IMR-90 (cell line): ENCODE measurements at regions not wholly inside any gene's neighbourhood (a gene's known extent, or its start where the extent isn't known, plus 50 kb on each side); places are given as distances from the start of the nearest gene placed in this dataset.

Source experiments
- ATAC-seq: fragments of 200-7000 bp; cut with Tn5 transposase; 2 replicates; pipeline ENCODE4 v1.9.1; 2020; ENCODE audit warnings: low read depth, mild to moderate bottlenecking, moderate library complexity
- BruUV-seq: library from RNA; stranded (reverse); fragments of 400-500 nt; replicated peaks from 2 replicates; lab custom pipeline; 2021; lab: Mats Ljungman, UMichigan
- CTCF ChIA-PET: fragments of 300-600 bp; formaldehyde crosslinking; extraction: SDS; loops from one replicate; lab custom pipeline; 2021; ENCODE audit warnings: antibody characterized with exemption; lab: Yijun Ruan, JAX
- POLR2A ChIA-PET: fragments of 300-600 bp; sonication (Branson Sonifier 250); formaldehyde crosslinking; loops from one replicate; lab custom pipeline; 2022; ENCODE audit warnings: antibody characterized with exemption; ENCODE audit not compliant: unreplicated experiment; lab: Charles Lee
- DNase-seq: peaks from one replicate; pipeline ENCODE4 v3.0.0; 2013
- H2AFZ ChIP-seq: replicated peaks from 2 replicates; pipeline ENCODE3; 2013; ENCODE audit warnings: low read length, mild to moderate bottlenecking; ENCODE audit not compliant: poor library complexity
- H2AK5ac ChIP-seq: 2 replicates; pipeline ENCODE4 v1.6.1; 2013; ENCODE audit warnings: low read depth, low read length, inconsistent platforms
- H2AK9ac ChIP-seq: replicated peaks from 2 replicates; pipeline ENCODE3; 2013; ENCODE audit warnings: mild to moderate bottlenecking, low read depth, low read length, moderate library complexity; ENCODE audit not compliant: poor library complexity
- H2BK120ac ChIP-seq: 2 replicates; pipeline ENCODE4 v1.6.1; 2013; ENCODE audit warnings: low read depth, low read length, inconsistent platforms
- H2BK15ac ChIP-seq: 3 replicates; pipeline ENCODE4 v1.6.1; 2013; ENCODE audit warnings: low read depth, low read length, inconsistent platforms
- H2BK20ac ChIP-seq: 2 replicates; pipeline ENCODE4 v1.6.1; 2013; ENCODE audit warnings: low read depth, mild to moderate bottlenecking, inconsistent platforms, low read length, moderate library complexity
- H2BK5ac ChIP-seq: 2 replicates; pipeline ENCODE4 v1.6.1; 2013; ENCODE audit warnings: mild to moderate bottlenecking, low read depth, low read length, inconsistent platforms; ENCODE audit not compliant: poor library complexity, severe bottlenecking
- H3K14ac ChIP-seq: replicated peaks from 2 replicates; pipeline ENCODE4 v1.6.1; 2013; ENCODE audit warnings: low read depth, low read length, inconsistent platforms
- H3K18ac ChIP-seq: 2 replicates; pipeline ENCODE4 v1.6.1; 2013; ENCODE audit warnings: low read depth, low read length, control low read depth
- H3K23ac ChIP-seq: 2 replicates; pipeline ENCODE4 v1.6.1; 2013; ENCODE audit warnings: low read depth, low read length, inconsistent platforms
- H3K27ac ChIP-seq: 2 replicates; pipeline ENCODE4 v1.5.1; 2013; ENCODE audit warnings: mild to moderate bottlenecking, control low read depth, low read length; ENCODE audit not compliant: insufficient read depth
- H3K27me3 ChIP-seq: 2 replicates; pipeline ENCODE4 v1.6.1; 2013; ENCODE audit warnings: low read length; ENCODE audit not compliant: control insufficient read depth, insufficient read depth
- H3K36me3 ChIP-seq: 2 replicates; pipeline ENCODE4 v1.6.1; 2013; ENCODE audit warnings: low read length, mixed read lengths; ENCODE audit not compliant: control insufficient read depth, insufficient read depth
- H3K4ac ChIP-seq: 2 replicates; pipeline ENCODE4 v1.6.1; 2013; ENCODE audit warnings: low read depth, low read length, inconsistent platforms
- H3K4me1 ChIP-seq: 2 replicates; pipeline ENCODE4 v1.6.1; 2013; ENCODE audit warnings: low read length, mixed read lengths; ENCODE audit not compliant: control insufficient read depth, insufficient read depth
- H3K4me2 ChIP-seq: 2 replicates; pipeline ENCODE4 v1.6.1; 2013; ENCODE audit warnings: low read depth, mild to moderate bottlenecking, control low read depth, low read length, moderate library complexity
- H3K4me3 ChIP-seq: 2 replicates; pipeline ENCODE4 v1.5.1; 2013; ENCODE audit warnings: low read depth, mild to moderate bottlenecking, control low read depth, low read length, moderate library complexity; ENCODE audit not compliant: insufficient read depth
- H3K56ac ChIP-seq: 2 replicates; pipeline ENCODE4 v1.6.1; 2013; ENCODE audit warnings: low read length, inconsistent platforms; ENCODE audit not compliant: insufficient read depth; ENCODE audit errors: extremely low read depth
- H3K79me1 ChIP-seq, 2 experiments: 2 replicates each; pipeline ENCODE4 v1.6.1; 2013; ENCODE audit warnings: low read length in 2 of 2, inconsistent platforms in 1 of 2, low read depth in 1 of 2
- H3K9ac ChIP-seq: 2 replicates; pipeline ENCODE4 v1.6.1; 2013; ENCODE audit warnings: low read depth, low read length, control low read depth
- H3K9me1 ChIP-seq: 2 replicates; pipeline ENCODE4 v1.6.1; 2013; ENCODE audit warnings: low read length, inconsistent platforms; ENCODE audit not compliant: insufficient read depth
- H3K9me3 ChIP-seq: 2 replicates; pipeline ENCODE4 v1.6.1; 2013; ENCODE audit warnings: low read length; ENCODE audit not compliant: control insufficient read depth, insufficient read depth
- H4K20me1 ChIP-seq: 2 replicates; pipeline ENCODE4 v1.6.1; 2013; ENCODE audit warnings: low read length, inconsistent platforms; ENCODE audit not compliant: insufficient read depth
- H4K5ac ChIP-seq: 2 replicates; pipeline ENCODE4 v1.6.1; 2013; ENCODE audit warnings: mild to moderate bottlenecking, low read depth, low read length, control low read depth
- H4K8ac ChIP-seq, 2 experiments: 2 replicates each; pipeline ENCODE4 v1.6.1; 2013; ENCODE audit warnings: low read depth in 2 of 2, low read length in 2 of 2, control low read depth in 1 of 2, inconsistent platforms in 1 of 2
- H4K91ac ChIP-seq: 2 replicates; pipeline ENCODE4 v1.6.1; 2013; ENCODE audit warnings: low read depth, low read length, inconsistent platforms; ENCODE audit not compliant: insufficient read depth
- BHLHE40 ChIP-seq: fragments of 150-350 bp; IDR thresholded peaks from 2 replicates; pipeline ENCODE4 v1.6.1; 2016; ENCODE audit warnings: mild to moderate bottlenecking, low read depth, low read length
- CEBPB ChIP-seq: IDR thresholded peaks from 2 replicates; pipeline ENCODE4 v1.6.1; 2012; ENCODE audit warnings: low read depth, low read length, improper control_type of control experiment
- CHD1 ChIP-seq: IDR thresholded peaks from 2 replicates; pipeline ENCODE4 v1.6.1; 2012; ENCODE audit warnings: low read depth, low read length, improper control_type of control experiment
- CTCF ChIP-seq: conservative IDR thresholded peaks from 2 replicates; pipeline ENCODE4 v1.5.1; 2012; ENCODE audit warnings: mild to moderate bottlenecking, low read depth, low read length, improper control_type of control experiment
- ELK1 ChIP-seq: fragments of 150-350 bp; IDR thresholded peaks from 2 replicates; pipeline ENCODE4 v1.6.1; 2016; ENCODE audit warnings: low read depth, mild to moderate bottlenecking, low read length, moderate library complexity, borderline replicate concordance
- FOS ChIP-seq: fragments of 150-350 bp; IDR thresholded peaks from 2 replicates; pipeline ENCODE4 v1.6.1; 2016; ENCODE audit warnings: low read depth, low read length
- MAFK ChIP-seq: IDR thresholded peaks from 2 replicates; pipeline ENCODE4 v1.6.1; 2012; ENCODE audit warnings: low read depth, low read length, improper control_type of control experiment
- MAZ ChIP-seq: IDR thresholded peaks from 2 replicates; pipeline ENCODE4 v1.6.1; 2012; ENCODE audit warnings: low read depth, mild to moderate bottlenecking, low read length, improper control_type of control experiment, moderate library complexity, borderline replicate concordance
- MXI1 ChIP-seq: IDR thresholded peaks from 2 replicates; pipeline ENCODE4 v1.6.1; 2012; ENCODE audit warnings: low read depth, mild to moderate bottlenecking, low read length, moderate library complexity, borderline replicate concordance
- NFE2L2 ChIP-seq: fragments of 150-350 bp; IDR thresholded peaks from 2 replicates; pipeline ENCODE4 v1.6.1; 2016; ENCODE audit warnings: low read depth, mild to moderate bottlenecking, low read length
- POLR2A ChIP-seq: IDR thresholded peaks from 2 replicates; pipeline ENCODE4 v1.6.1; 2012; ENCODE audit warnings: mild to moderate bottlenecking, low read depth, low read length
- RAD21 ChIP-seq: IDR thresholded peaks from 2 replicates; pipeline ENCODE4 v1.6.1; 2012; ENCODE audit warnings: low read length, improper control_type of control experiment
- RCOR1 ChIP-seq: IDR thresholded peaks from 2 replicates; pipeline ENCODE4 v1.6.1; 2012; ENCODE audit warnings: mild to moderate bottlenecking, low read length, improper control_type of control experiment; ENCODE audit not compliant: insufficient replicate concordance
- RFX5 ChIP-seq: IDR thresholded peaks from 2 replicates; pipeline ENCODE4 v1.8.0; 2012; ENCODE audit warnings: low read depth, mild to moderate bottlenecking, low read length, moderate library complexity
- SMC3 ChIP-seq: fragments of 150-350 bp; IDR thresholded peaks from 2 replicates; pipeline ENCODE4 v1.6.1; 2016; ENCODE audit warnings: low read depth, mild to moderate bottlenecking, antibody characterized with exemption, low read length, moderate library complexity
- USF2 ChIP-seq: fragments of 150-350 bp; IDR thresholded peaks from 2 replicates; pipeline ENCODE4 v1.6.1; 2017; ENCODE audit warnings: mild to moderate bottlenecking, antibody characterized with exemption, low read length, low read depth
- dilution Hi-C: fragments of 300-500 bp; cut with HindIII; formaldehyde crosslinking; loops from one replicate; pipeline ENCODE4 v1.14.3; 2018; ENCODE audit warnings: low sequenced_read_pairs; ENCODE audit not compliant: unreplicated experiment
- in situ Hi-C: fragments of 300-500 bp; cut with MboI; formaldehyde crosslinking; loops from 3 replicates; pipeline ENCODE4 v1.14.3; 2019; ENCODE audit warnings: low sequenced_read_pairs, inconsistent platforms, mixed read lengths
- intact Hi-C: fragments of 100-400 bp; cut with micrococcal nuclease; formaldehyde crosslinking; loops from 2 replicates; pipeline ENCODE4 v1.10.0; 2022

GRCh38 chr6:103367212-103367611 is 1492.5 kb downstream of the HACE1 start:
- Histone ChIP-seq H2BK15ac (no peak overlapping the region), H3K23ac (no peak overlapping the region), H3K4ac (no peak overlapping the region), H2AFZ (no peak overlapping the region), H3K9me1 (no peaks in the 10 kb centered on the region), H3K79me1 (no peaks in the 10 kb centered on the region), H2BK20ac (no peak overlapping the region), H3K56ac (no peak overlapping the region), H3K9me3 (peaks cover 9% of the 10 kb centered on the region), H4K20me1 (no peaks in the 10 kb centered on the region), H2AK5ac (no peak overlapping the region), H4K8ac (no peak overlapping the region), H3K36me3 (no peaks in the 10 kb centered on the region), H3K14ac (no peak overlapping the region), H3K4me3 (no peak overlapping the region), H2AK9ac (no peak overlapping the region), H2BK5ac (no peak overlapping the region), H3K27me3 (no peaks in the 10 kb centered on the region), H3K4me2 (no peak overlapping the region), H4K5ac (no peak overlapping the region), H3K18ac (no peak overlapping the region), H4K91ac (no peak overlapping the region), H3K4me1 (no peaks in the 10 kb centered on the region), H3K27ac (no peak overlapping the region), H2BK120ac (no peak overlapping the region), H3K9ac (no peak overlapping the region)
- intact Hi-C loops, result no loop called here
- ATAC-seq (no peak), DNase-seq (no peak)
- dilution Hi-C loops, result no loop called here
- BruUV-seq, result no TSS peak
- POLR2A ChIA-PET, result no interaction called here
- CTCF ChIA-PET, result no interaction called here
- TF ChIP-seq CTCF (no peak), RFX5 (no peak), BHLHE40 (no peak), RCOR1 (no peak), SMC3 (no peak), CHD1 (no peak), MAFK (no peak), POLR2A (no peak), MXI1 (no peak), USF2 (no peak), CEBPB (no peak), MAZ (no peak), ELK1 (no peak), RAD21 (no peak), FOS (no peak), NFE2L2 (no peak)
- in situ Hi-C loops, result no loop called here
